H9 (cell line): ENCODE measurements at regions not wholly inside any gene's neighbourhood (a gene's known extent, or its start where the extent isn't known, plus 50 kb on each side); places are given as distances from the start of the nearest gene placed in this dataset.

Source experiments
- DNase-seq: peaks from one replicate; pipeline ENCODE4 v3.0.0-alpha.2; 2017
- H2AFZ ChIP-seq: one replicate; pipeline ENCODE4 v1.6.1; 2013; ENCODE audit warnings: mild to moderate bottlenecking, low read length, control low read depth, moderate library complexity
- H2AK5ac ChIP-seq: 2 replicates; pipeline ENCODE4 v1.6.1; 2013; ENCODE audit warnings: low read length, control low read depth, mixed read lengths; ENCODE audit not compliant: insufficient read length
- H2BK120ac ChIP-seq: one replicate; pipeline ENCODE4 v1.6.1; 2013; ENCODE audit warnings: low read depth, mild to moderate bottlenecking, low read length, control low read depth, inconsistent platforms; ENCODE audit not compliant: poor library complexity, severe bottlenecking
- H2BK12ac ChIP-seq: 2 replicates; pipeline ENCODE4 v1.6.1; 2013; ENCODE audit warnings: low read length, control low read depth, mixed read lengths, low read depth; ENCODE audit not compliant: insufficient read length
- H2BK15ac ChIP-seq: 2 replicates; pipeline ENCODE4 v1.6.1; 2013; ENCODE audit warnings: low read depth, low read length, control low read depth
- H2BK20ac ChIP-seq: one replicate; pipeline ENCODE4 v1.6.1; 2013; ENCODE audit warnings: low read depth, mild to moderate bottlenecking, low read length, control low read depth, inconsistent platforms; ENCODE audit not compliant: poor library complexity, severe bottlenecking
- H2BK5ac ChIP-seq: 2 replicates; pipeline ENCODE4 v1.6.1; 2013; ENCODE audit warnings: low read length, control low read depth, mixed read lengths; ENCODE audit not compliant: insufficient read length
- H3K14ac ChIP-seq: 2 replicates; pipeline ENCODE4 v1.6.1; 2013; ENCODE audit warnings: low read length, control low read depth; ENCODE audit not compliant: insufficient read depth
- H3K18ac ChIP-seq: 2 replicates; pipeline ENCODE4 v1.6.1; 2013; ENCODE audit warnings: low read depth, mild to moderate bottlenecking, mixed read lengths, low read length, control low read depth; ENCODE audit not compliant: insufficient read length
- H3K23ac ChIP-seq: 2 replicates; pipeline ENCODE4 v1.6.1; 2013; ENCODE audit warnings: low read length, control low read depth, mixed read lengths, low read depth; ENCODE audit not compliant: insufficient read length
- H3K23me2 ChIP-seq: 2 replicates; pipeline ENCODE4 v1.6.1; 2013; ENCODE audit warnings: low read depth, mild to moderate bottlenecking, mixed read lengths, low read length, control low read depth; ENCODE audit not compliant: insufficient read length, poor library complexity, severe bottlenecking
- H3K27ac ChIP-seq: 2 replicates; pipeline ENCODE4 v1.5.1; 2013; ENCODE audit warnings: low read length, control low read depth, mixed read lengths, low read depth; ENCODE audit not compliant: insufficient read length
- H3K27me3 ChIP-seq: 2 replicates; pipeline ENCODE4 v1.6.1; 2013; ENCODE audit warnings: low read length, control low read depth, inconsistent platforms; ENCODE audit not compliant: insufficient read depth
- H3K4ac ChIP-seq: 2 replicates; pipeline ENCODE4 v1.6.1; 2013; ENCODE audit warnings: low read depth, mild to moderate bottlenecking, control low read depth, inconsistent platforms, low read length, moderate library complexity
- H3K4me1 ChIP-seq: 2 replicates; pipeline ENCODE4 v1.6.1; 2013; ENCODE audit warnings: low read length, control low read depth, inconsistent platforms; ENCODE audit not compliant: insufficient read depth
- H3K4me2 ChIP-seq: 2 replicates; pipeline ENCODE4 v1.6.1; 2013; ENCODE audit warnings: low read length, control low read depth, mixed read lengths; ENCODE audit not compliant: insufficient read length, insufficient read depth
- H3K56ac ChIP-seq: 2 replicates; pipeline ENCODE4 v1.6.1; 2013; ENCODE audit warnings: low read depth, mild to moderate bottlenecking, mixed read lengths, low read length, control low read depth; ENCODE audit not compliant: insufficient read length
- H3K79me1 ChIP-seq: 2 replicates; pipeline ENCODE4 v1.6.1; 2013; ENCODE audit warnings: low read depth, mild to moderate bottlenecking, moderate library complexity, low read length, control low read depth, inconsistent platforms; ENCODE audit not compliant: insufficient read depth, poor library complexity, severe bottlenecking
- H3K79me2 ChIP-seq: 2 replicates; pipeline ENCODE4 v1.6.1; 2013; ENCODE audit warnings: low read length, control low read depth, inconsistent platforms; ENCODE audit not compliant: insufficient read depth
- H3K9ac ChIP-seq: 2 replicates; pipeline ENCODE4 v1.6.1; 2013; ENCODE audit warnings: low read length, control low read depth, mixed read lengths; ENCODE audit not compliant: insufficient read length; ENCODE audit errors: extremely low read depth
- H3K9me3 ChIP-seq: one replicate; pipeline ENCODE4 v1.6.1; 2013; ENCODE audit warnings: low read depth, low read length, inconsistent platforms; ENCODE audit not compliant: control insufficient read depth
- H3T11ph ChIP-seq: one replicate; pipeline ENCODE4 v1.6.1; 2013; ENCODE audit warnings: mild to moderate bottlenecking, low read length, control low read depth, inconsistent platforms
- H4K20me1 ChIP-seq: one replicate; pipeline ENCODE4 v1.6.1; 2013; ENCODE audit not compliant: control insufficient read depth, insufficient read length, insufficient read depth
- H4K5ac ChIP-seq: 2 replicates; pipeline ENCODE4 v1.6.1; 2013; ENCODE audit warnings: low read depth, mild to moderate bottlenecking, mixed read lengths, low read length, control low read depth; ENCODE audit not compliant: insufficient read length
- H4K8ac ChIP-seq: replicated peaks from 2 replicates; pipeline ENCODE4 v1.6.1; 2013; ENCODE audit warnings: low read length, control low read depth, mixed read lengths, low read depth; ENCODE audit not compliant: insufficient read length
- H4K91ac ChIP-seq: 2 replicates; pipeline ENCODE4 v1.6.1; 2013; ENCODE audit warnings: low read depth, mild to moderate bottlenecking, moderate library complexity, mixed read lengths, low read length, control low read depth; ENCODE audit not compliant: insufficient read length
- H3K27ac Mint-ChIP-seq, 3 experiments: 2 replicates in 2 of 3; 3 replicates in 1 of 3; pipeline ENCODE4 v1.8.0; 2020 to 2021; ENCODE audit warnings: mixed read lengths in 3 of 3, mild to moderate bottlenecking in 1 of 3, moderate library complexity in 1 of 3
- H3K27me3 Mint-ChIP-seq: 2 replicates; pipeline ENCODE4 v1.8.0; 2021; ENCODE audit warnings: low read depth, mild to moderate bottlenecking, moderate library complexity, mixed read lengths
- H3K36me3 Mint-ChIP-seq, 3 experiments: 2 replicates in 2 of 3; 3 replicates in 1 of 3; pipeline ENCODE4 v1.8.0; 2020 to 2021; ENCODE audit warnings: low read depth in 3 of 3, mixed read lengths in 3 of 3; ENCODE audit not compliant: insufficient read depth in 1 of 3
- H3K4me1 Mint-ChIP-seq, 2 experiments: 2 replicates each; pipeline ENCODE4 v1.8.0; 2020; ENCODE audit warnings: mixed read lengths in 2 of 2
- H3K4me3 Mint-ChIP-seq, 2 experiments: 2 replicates in 1 of 2; 3 replicates in 1 of 2; pipeline ENCODE4 v1.8.0; 2020 to 2021; ENCODE audit warnings: mild to moderate bottlenecking in 2 of 2, mixed read lengths in 2 of 2, moderate library complexity in 1 of 2
- H3K9me3 Mint-ChIP-seq, 2 experiments: 2 replicates in 1 of 2; 3 replicates in 1 of 2; pipeline ENCODE4 v1.8.0; 2020; ENCODE audit warnings: mild to moderate bottlenecking in 2 of 2, mixed read lengths in 2 of 2, moderate library complexity in 1 of 2
- CTCF ChIP-seq: fragments of 200-600 bp; sonication (generic); conservative IDR thresholded peaks from 3 replicates; pipeline ENCODE4 v1.8.0; 2021; ENCODE audit warnings: antibody characterized with exemption, mild to moderate bottlenecking
- WGBS: extraction: QIAGEN DNeasy Blood & Tissue Kit; methylation state at CpG from one replicate; pipeline ENCODE4 v1.1.7; 2013; ENCODE audit warnings: missing lambda C conversion rate, low lambda C conversion rate, mixed read lengths; ENCODE audit not compliant: insufficient read length; ENCODE audit errors: extremely low coverage; 5-methylcytosine and 5-hydroxymethylcytosine counted together

DNA sequence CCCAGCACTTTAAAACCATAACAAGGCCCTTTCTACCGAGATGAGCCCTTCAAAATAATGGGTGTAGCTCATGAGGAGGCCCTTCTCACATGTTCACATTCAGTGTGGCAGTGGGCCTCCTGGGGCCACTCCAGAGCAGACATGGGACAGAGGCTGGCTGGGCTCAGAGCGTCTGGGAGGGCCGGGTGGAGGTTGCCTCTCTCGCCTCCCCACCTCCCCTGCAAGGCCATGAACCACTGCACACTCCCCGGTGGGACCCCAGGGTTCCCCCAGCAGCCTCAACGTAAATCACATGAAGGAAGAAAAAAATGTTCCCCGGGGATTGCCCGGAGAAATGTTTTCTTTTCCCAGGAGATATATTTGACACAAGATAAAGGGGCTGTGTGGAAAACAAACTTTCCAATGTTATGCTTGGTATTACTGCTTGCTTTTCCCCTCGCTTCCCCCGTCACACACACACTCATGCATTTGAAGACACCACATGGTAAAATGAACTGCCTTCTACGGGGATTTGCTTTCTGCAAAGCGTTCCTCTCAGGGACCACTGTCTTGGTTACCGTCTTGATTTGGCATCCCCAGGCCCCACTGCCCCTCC lies 190.7 kb upstream of the CCND2 start:
- H3K27me3 ChIP-seq = no peaks in the 10 kb centered on the region
- no peak overlapping the region for H2BK12ac ChIP-seq
- no peak overlapping the region for H3K23ac ChIP-seq
- no peak overlapping the region for H2AFZ ChIP-seq
- H3T11ph ChIP-seq = no peak overlapping the region
- Mint-ChIP-seq H3K36me3 (no peaks in the 10 kb centered on the region; a peak in 2 of 7 replicates), H3K27ac (no peak overlapping the region), H3K4me1 (peaks cover 0 to 3% of the 10 kb centered on the region in 2 experiments; a peak in 1 of 4 replicates), H3K4me3 (no peak overlapping the region; a peak in 1 of 5 replicates), H3K9me3 (peaks cover 3 to 8% of the 10 kb centered on the region in 2 experiments), H3K27me3 (no peaks in the 10 kb centered on the region; the same call in 1 of the 2 replicates)
- no peak overlapping the region for H3K14ac ChIP-seq
- H3K9ac ChIP-seq = no peak overlapping the region
- H4K91ac ChIP-seq = no peak overlapping the region
- no peak overlapping the region for H3K56ac ChIP-seq
- TF ChIP-seq CTCF = no peak
- no peak overlapping the region for H4K5ac ChIP-seq
- no peaks in the 10 kb centered on the region for H3K23me2 ChIP-seq
- no peak for DNase-seq
- no peak overlapping the region for H4K8ac ChIP-seq
- H2BK20ac ChIP-seq = no peak overlapping the region
- no peaks in the 10 kb centered on the region for H3K4me1 ChIP-seq
- no peaks in the 10 kb centered on the region for H3K79me2 ChIP-seq
- H3K4ac ChIP-seq = no peak overlapping the region
- H2BK15ac ChIP-seq = no peak overlapping the region
- WGBS = no CpG with 5 or more reads among the region's 13 CpGs
- H3K18ac ChIP-seq = no peak overlapping the region
- no peaks in the 10 kb centered on the region for H3K79me1 ChIP-seq
- no peak overlapping the region for H2BK120ac ChIP-seq
- no peak overlapping the region for H3K27ac ChIP-seq
- H4K20me1 ChIP-seq = no peaks in the 10 kb centered on the region
- H2AK5ac ChIP-seq = no peak overlapping the region
- no peaks in the 10 kb centered on the region for H3K9me3 ChIP-seq
- H2BK5ac ChIP-seq = no peak overlapping the region
- no peak overlapping the region for H3K4me2 ChIP-seq
